K562 (cell line): ENCODE measurements at regions not wholly inside any gene's neighbourhood (a gene's known extent, or its start where the extent isn't known, plus 50 kb on each side); places are given as distances from the start of the nearest gene placed in this dataset.

Experiments used
- BCOR ChIP-seq: fragments of 450-650 bp; IDR thresholded peaks from 2 replicates; pipeline ENCODE4 v1.6.1; 2016
- HMG20A ChIP-seq: fragments of 450-650 bp; formaldehyde crosslinking; conservative IDR thresholded peaks from 2 replicates; pipeline ENCODE4 v1.4.0; 2020; ENCODE audit warnings: mild to moderate bottlenecking, mixed read lengths
- KDM1A ChIP-seq, 2 experiments: fragments of 450-650 bp; IDR thresholded peaks; 2 replicates each; pipeline ENCODE4 v1.6.1; 2016; ENCODE audit warnings: mild to moderate bottlenecking in 2 of 2
- NFYB ChIP-seq: IDR thresholded peaks from 2 replicates; pipeline ENCODE4 v1.6.1; 2011; ENCODE audit warnings: mild to moderate bottlenecking, moderate library complexity; ENCODE audit not compliant: insufficient read length; ENCODE audit errors: extremely low read depth
- POLR3G ChIP-seq: IDR thresholded peaks from 2 replicates; pipeline ENCODE4 v1.6.1; 2011; ENCODE audit not compliant: insufficient read length, insufficient replicate concordance; ENCODE audit errors: extremely low read depth
- PREB ChIP-seq: sonication (generic); formaldehyde crosslinking; IDR thresholded peaks from 2 replicates; pipeline ENCODE4 v1.8.1; 2023; ENCODE audit warnings: mild to moderate bottlenecking, missing genetic modification reagents
- RBM34 ChIP-seq: fragments of 200-400 bp; formaldehyde crosslinking; IDR thresholded peaks from 2 replicates; pipeline ENCODE4 v1.6.1; 2018; ENCODE audit warnings: low read length, borderline replicate concordance; ENCODE audit not compliant: insufficient read depth
- TAL1 ChIP-seq: fragments of 450-650 bp; IDR thresholded peaks from 2 replicates; pipeline ENCODE4 v1.6.1; 2016; ENCODE audit warnings: mild to moderate bottlenecking
- TEAD2 ChIP-seq: fragments of 450-650 bp; IDR thresholded peaks from 2 replicates; pipeline ENCODE4 v1.6.1; 2016; ENCODE audit warnings: missing genetic modification characterization, control low read depth, missing compliant biosample characterization
- TFAP4 ChIP-seq: sonication (generic); formaldehyde crosslinking; IDR thresholded peaks from 2 replicates; pipeline ENCODE4 v1.8.0; 2022; ENCODE audit warnings: missing genetic modification reagents, mild to moderate bottlenecking, moderate library complexity, borderline replicate concordance
- TSHZ1 ChIP-seq: fragments of 250-450 bp; sonication (Bioruptor Pico); IDR thresholded peaks from 2 replicates; pipeline ENCODE4 v1.4.0; 2020; ENCODE audit warnings: mild to moderate bottlenecking, moderate library complexity
- UBTF ChIP-seq, 2 experiments: IDR thresholded peaks; 2 replicates each; pipeline ENCODE4 v1.6.1; 2012; ENCODE audit warnings: improper control_type of control experiment in 2 of 2, low read depth in 2 of 2, low read length in 2 of 2, borderline replicate concordance in 1 of 2
- YY1 ChIP-seq, 3 experiments: IDR thresholded peaks; 2 replicates each; pipeline ENCODE4 v1.6.1; 2011; ENCODE audit warnings: low read length in 2 of 3, mild to moderate bottlenecking in 2 of 3, moderate library complexity in 2 of 3, borderline replicate concordance in 1 of 3, control low read depth in 1 of 3, low read depth in 1 of 3; ENCODE audit not compliant: insufficient read depth in 3 of 3, insufficient replicate concordance in 2 of 3, control insufficient read depth in 1 of 3, insufficient read length in 1 of 3; ENCODE audit errors: extremely low read depth in 1 of 3
- ZNF184 ChIP-seq: sonication (generic); formaldehyde crosslinking; IDR thresholded peaks from 2 replicates; pipeline ENCODE4 v1.5.0; 2020; ENCODE audit warnings: missing genetic modification reagents
- ZNF253 ChIP-seq: fragments of 250-450 bp; sonication (Bioruptor Pico); conservative IDR thresholded peaks from 2 replicates; pipeline ENCODE4 v1.6.1; 2021; ENCODE audit warnings: mild to moderate bottlenecking
- ZNF277 ChIP-seq: fragments of 250-450 bp; sonication (Bioruptor Pico); IDR thresholded peaks from 2 replicates; pipeline ENCODE4 v1.8.0; 2022; ENCODE audit warnings: inconsistent platforms, mild to moderate bottlenecking, moderate library complexity, borderline replicate concordance
- ZNF584 ChIP-seq: fragments of 200-800 bp; sonication (Bioruptor generic); IDR thresholded peaks from 2 replicates; pipeline ENCODE4 v1.6.1; 2016; ENCODE audit warnings: low read depth, mild to moderate bottlenecking, missing genetic modification characterization, missing compliant biosample characterization

- no peak for TF ChIP-seq TSHZ1
- TF ChIP-seq ZNF584 (CRISPR knock-in tag), result no peak
- TF ChIP-seq PREB (CRISPR knock-in tag), result no peak
- TF ChIP-seq UBTF (IDR thresholded peaks at IDR 0.05; ENCODE audit: borderline replicate concordance in 1 of 2, low read depth in 2 of 2, low read length in 2 of 2), result no peak
- TF ChIP-seq TEAD2 (tag), result no peak
- TF ChIP-seq BCOR, result no peak
- no peak for TF ChIP-seq HMG20A (CRISPR knock-in tag)
- TF ChIP-seq TAL1, result peak; percentile 44; the same call in 1 of the 2 replicates
- TF ChIP-seq TFAP4 (CRISPR knock-in tag), result no peak
- TF ChIP-seq ZNF184 (CRISPR knock-in tag), result no peak
- TF ChIP-seq POLR3G, result no peak
- no peak for TF ChIP-seq RBM34
- no peak for TF ChIP-seq ZNF253 (CRISPR knock-in tag)
- TF ChIP-seq YY1 (IDR thresholded peaks at IDR 0.05; ENCODE audit: borderline replicate concordance in 1 of 3, control insufficient read depth in 1 of 3, extremely low read depth in 1 of 3, insufficient read depth in 3 of 3, insufficient read length in 1 of 3, insufficient replicate concordance in 2 of 3, low read depth in 1 of 3, low read length in 2 of 3), result no peak
- TF ChIP-seq KDM1A (IDR thresholded peaks at IDR 0.05), result peak; percentile 96 to 97
- no peak for TF ChIP-seq ZNF277
- TF ChIP-seq NFYB, result no peak
Measured at GRCh38 chr10:11673346-11674280, 62.2 kb upstream of the USP6NL start (continued).
